ENCODE measurements at regions not wholly inside any gene's neighbourhood (a gene's known extent, or its start where the extent isn't known, plus 50 kb on each side); places are given as distances from the start of the nearest gene placed in this dataset.

- no peak for TF ChIP-seq EP300 (IDR thresholded peaks at IDR 0.05)
- TF ChIP-seq POLR2A (IDR thresholded peaks at IDR 0.05), result no peak
- TF ChIP-seq, protein P1, sequence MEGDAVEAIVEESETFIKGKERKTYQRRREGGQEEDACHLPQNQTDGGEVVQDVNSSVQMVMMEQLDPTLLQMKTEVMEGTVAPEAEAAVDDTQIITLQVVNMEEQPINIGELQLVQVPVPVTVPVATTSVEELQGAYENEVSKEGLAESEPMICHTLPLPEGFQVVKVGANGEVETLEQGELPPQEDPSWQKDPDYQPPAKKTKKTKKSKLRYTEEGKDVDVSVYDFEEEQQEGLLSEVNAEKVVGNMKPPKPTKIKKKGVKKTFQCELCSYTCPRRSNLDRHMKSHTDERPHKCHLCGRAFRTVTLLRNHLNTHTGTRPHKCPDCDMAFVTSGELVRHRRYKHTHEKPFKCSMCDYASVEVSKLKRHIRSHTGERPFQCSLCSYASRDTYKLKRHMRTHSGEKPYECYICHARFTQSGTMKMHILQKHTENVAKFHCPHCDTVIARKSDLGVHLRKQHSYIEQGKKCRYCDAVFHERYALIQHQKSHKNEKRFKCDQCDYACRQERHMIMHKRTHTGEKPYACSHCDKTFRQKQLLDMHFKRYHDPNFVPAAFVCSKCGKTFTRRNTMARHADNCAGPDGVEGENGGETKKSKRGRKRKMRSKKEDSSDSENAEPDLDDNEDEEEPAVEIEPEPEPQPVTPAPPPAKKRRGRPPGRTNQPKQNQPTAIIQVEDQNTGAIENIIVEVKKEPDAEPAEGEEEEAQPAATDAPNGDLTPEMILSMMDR (IDR thresholded peaks at IDR 0.05), result no peak
- TF ChIP-seq POLR2AphosphoS5 (IDR thresholded peaks at IDR 0.05), result no peak
- no peaks in the 10 kb centered on the region for H3K9me3 ChIP-seq
- peaks cover 3% of the 10 kb centered on the region for H3K27me3 ChIP-seq
- no peaks in the 10 kb centered on the region for H3K36me3 ChIP-seq
- no peaks in the 10 kb centered on the region for H3K4me1 ChIP-seq
- no peak overlapping the region for H3K4me3 ChIP-seq
- H3K27ac ChIP-seq, result no peak overlapping the region
- no peak for DNase-seq (ENCODE audit: low spot score in 2 of 2)
- 92% methylated on average over 12 of the region's 16 CpGs for WGBS
These were observed 61.5 kb upstream of the ZNF536 start for GRCh38 chr19:30310602-30311263.

- H3K9me3 ChIP-seq, result no peaks in the 10 kb centered on the region
- WGBS, result 93% methylated on average over 7 of the region's 7 CpGs
- peak in 1 of 2 donors; percentile 47 for DNase-seq (ENCODE audit: low spot score in 2 of 2)
These were observed 60.3 kb upstream of the ZNF536 start for GRCh38 chr19:30311911-30312310.

GRCh38 chr19:30312582-30313352 lies 59.4 kb upstream of the ZNF536 start:
- DNase-seq (ENCODE audit: low spot score in 2 of 2), result peak in 1 of 2 donors; percentile 71
- WGBS, result 82% methylated on average over 11 of the region's 14 CpGs
- TF ChIP-seq EP300 (IDR thresholded peaks at IDR 0.05) (no peak), POLR2A (IDR thresholded peaks at IDR 0.05) (no peak), POLR2AphosphoS5 (IDR thresholded peaks at IDR 0.05) (no peak)
- TF ChIP-seq, protein P1 (IDR thresholded peaks at IDR 0.05), result no peak
- no peaks in the 10 kb centered on the region for H3K9me3 ChIP-seq
- H3K36me3 ChIP-seq, result no peaks in the 10 kb centered on the region
- H3K4me3 ChIP-seq, result no peak overlapping the region
- H3K27ac ChIP-seq, result no peak overlapping the region
- peaks cover 3% of the 10 kb centered on the region for H3K27me3 ChIP-seq
- H3K4me1 ChIP-seq, result no peaks in the 10 kb centered on the region

More at GRCh38 chr19:30311911-30312310, 60.3 kb upstream of the ZNF536 start:
- H3K4me1 ChIP-seq, result no peaks in the 10 kb centered on the region
- H3K4me3 ChIP-seq, result no peak overlapping the region
- H3K27me3 ChIP-seq, result peaks cover 3% of the 10 kb centered on the region
- H3K27ac ChIP-seq, result no peak overlapping the region
- no peak for TF ChIP-seq POLR2AphosphoS5 (IDR thresholded peaks at IDR 0.05)
- TF ChIP-seq EP300 (IDR thresholded peaks at IDR 0.05), result no peak
- TF ChIP-seq POLR2A (IDR thresholded peaks at IDR 0.05), result no peak
- TF ChIP-seq, protein P1 (IDR thresholded peaks at IDR 0.05), result no peak
- no peaks in the 10 kb centered on the region for H3K36me3 ChIP-seq

- WGBS, result 100% methylated on average over 1 of the region's 2 CpGs
- Histone ChIP-seq H3K27ac (no peak overlapping the region), H3K4me1 (no peaks in the 10 kb centered on the region), H3K27me3 (peaks cover 3% of the 10 kb centered on the region), H3K9me3 (no peaks in the 10 kb centered on the region), H3K4me3 (no peak overlapping the region), H3K36me3 (no peaks in the 10 kb centered on the region)
- TF ChIP-seq, protein P1 (IDR thresholded peaks at IDR 0.05), result no peak
- TF ChIP-seq POLR2AphosphoS5 (IDR thresholded peaks at IDR 0.05) (no peak), POLR2A (IDR thresholded peaks at IDR 0.05) (no peak), EP300 (IDR thresholded peaks at IDR 0.05) (no peak)
- peak in 1 of 2 donors; percentile 72 for DNase-seq (ENCODE audit: low spot score in 2 of 2)
These were observed 58.8 kb upstream of the ZNF536 start for GRCh38 chr19:30313353-30313750.
